ENCODE measurements at regions not wholly inside any gene's neighbourhood (a gene's known extent, or its start where the extent isn't known, plus 50 kb on each side); places are given as distances from the start of the nearest gene placed in this dataset.
"Not testable (repeated sequence)": the region's sequence is repeated elsewhere in the genome, so short reads cannot be mapped to it uniquely, and the experiment has no call there.

GRCh38 chr9:17888964-17889363 is 310.1 kb downstream of the SH3GL2 start:
- TF ChIP-seq POLR2AphosphoS5, POLR2A, TAF1 (IDR thresholded peaks at IDR 0.05; ENCODE audit: low read depth, low read length): not testable (repeated sequence)
